ENCODE measurements at regions not wholly inside any gene's neighbourhood (a gene's known extent, or its start where the extent isn't known, plus 50 kb on each side); places are given as distances from the start of the nearest gene placed in this dataset.

DNA sequence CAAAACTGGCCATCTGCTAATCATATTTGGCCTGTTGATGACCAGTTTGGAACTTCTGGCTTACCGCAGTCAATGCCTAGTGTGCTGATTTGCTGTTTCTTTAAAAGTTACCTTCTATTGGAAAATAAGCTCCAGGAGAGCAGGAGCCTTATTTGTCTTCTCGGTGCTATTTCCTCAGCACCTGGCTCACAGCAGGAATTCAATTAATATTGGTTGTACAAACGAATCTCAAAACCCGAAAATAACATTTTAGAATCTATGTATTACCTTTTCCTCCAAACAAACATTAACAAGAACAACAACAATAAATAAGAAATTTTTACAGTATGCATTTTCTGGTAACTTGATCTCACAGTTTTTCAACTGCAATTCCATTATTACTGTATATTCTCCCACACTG is 1080.7 kb upstream of the MAP3K7 start:
- no peak overlapping the region for H3K4me3 ChIP-seq (ENCODE audit: low read length)
- no peak overlapping the region for H3K27ac ChIP-seq (ENCODE audit: low read length)
- H3K9me3 ChIP-seq (ENCODE audit: control insufficient read depth, insufficient read depth, low read length): no peaks in the 10 kb centered on the region
- DNase-seq (ENCODE audit: low read depth, low spot score): no peak
- no peaks in the 10 kb centered on the region for H3K27me3 ChIP-seq (ENCODE audit: control insufficient read depth, insufficient read depth, low read length)
- no peaks in the 10 kb centered on the region for H3K4me1 ChIP-seq (ENCODE audit: control insufficient read depth, insufficient read depth, low read length)
- WGBS (ENCODE audit: insufficient coverage, insufficient read length): 100% methylated on average over 2 of the region's 4 CpGs
- no peaks in the 10 kb centered on the region for H3K36me3 ChIP-seq (ENCODE audit: control insufficient read depth, insufficient read depth, low read length)

- Histone ChIP-seq H3K9me3 (ENCODE audit: control insufficient read depth, insufficient read depth, low read length) (no peaks in the 10 kb centered on the region), H3K27me3 (ENCODE audit: control insufficient read depth, insufficient read depth, low read length) (no peaks in the 10 kb centered on the region), H3K36me3 (ENCODE audit: control insufficient read depth, insufficient read depth, low read length) (no peaks in the 10 kb centered on the region), H3K27ac (ENCODE audit: low read length) (no peak overlapping the region), H3K4me3 (ENCODE audit: low read length) (no peak overlapping the region), H3K4me1 (ENCODE audit: control insufficient read depth, insufficient read depth, low read length) (no peaks in the 10 kb centered on the region)
- DNase-seq (ENCODE audit: low read depth, low spot score): no peak
- no CpG with 5 or more reads among the region's 2 CpGs for WGBS (ENCODE audit: insufficient coverage, insufficient read length)
Measured at GRCh38 chr6:91664327-91664959, 1077.6 kb upstream of the MAP3K7 start.

GRCh38 chr6:91660893-91661292 is 1074.0 kb upstream of the MAP3K7 start:
- DNase-seq (ENCODE audit: low read depth, low spot score): no peak
- Histone ChIP-seq H3K27ac (ENCODE audit: low read length) (no peak overlapping the region), H3K27me3 (ENCODE audit: control insufficient read depth, insufficient read depth, low read length) (no peaks in the 10 kb centered on the region), H3K4me1 (ENCODE audit: control insufficient read depth, insufficient read depth, low read length) (no peaks in the 10 kb centered on the region), H3K36me3 (ENCODE audit: control insufficient read depth, insufficient read depth, low read length) (no peaks in the 10 kb centered on the region), H3K9me3 (ENCODE audit: control insufficient read depth, insufficient read depth, low read length) (no peaks in the 10 kb centered on the region), H3K4me3 (ENCODE audit: low read length) (no peak overlapping the region)
- WGBS (ENCODE audit: insufficient coverage, insufficient read length): no CpG with 5 or more reads among the region's 1 CpG

GRCh38 chr6:91659891-91660290 is 1073.0 kb upstream of the MAP3K7 start:
- H3K27me3 ChIP-seq (ENCODE audit: control insufficient read depth, insufficient read depth, low read length): no peaks in the 10 kb centered on the region
- H3K4me3 ChIP-seq (ENCODE audit: low read length): no peak overlapping the region
- DNase-seq (ENCODE audit: low read depth, low spot score): no peak
- WGBS (ENCODE audit: insufficient coverage, insufficient read length): no CpG with 5 or more reads among the region's 1 CpG
- H3K4me1 ChIP-seq (ENCODE audit: control insufficient read depth, insufficient read depth, low read length): peaks cover 3% of the 10 kb centered on the region; the same call in 1 of the 2 replicates
- no peaks in the 10 kb centered on the region for H3K36me3 ChIP-seq (ENCODE audit: control insufficient read depth, insufficient read depth, low read length)
- no peak overlapping the region for H3K27ac ChIP-seq (ENCODE audit: low read length)
- H3K9me3 ChIP-seq (ENCODE audit: control insufficient read depth, insufficient read depth, low read length): no peaks in the 10 kb centered on the region

DNA sequence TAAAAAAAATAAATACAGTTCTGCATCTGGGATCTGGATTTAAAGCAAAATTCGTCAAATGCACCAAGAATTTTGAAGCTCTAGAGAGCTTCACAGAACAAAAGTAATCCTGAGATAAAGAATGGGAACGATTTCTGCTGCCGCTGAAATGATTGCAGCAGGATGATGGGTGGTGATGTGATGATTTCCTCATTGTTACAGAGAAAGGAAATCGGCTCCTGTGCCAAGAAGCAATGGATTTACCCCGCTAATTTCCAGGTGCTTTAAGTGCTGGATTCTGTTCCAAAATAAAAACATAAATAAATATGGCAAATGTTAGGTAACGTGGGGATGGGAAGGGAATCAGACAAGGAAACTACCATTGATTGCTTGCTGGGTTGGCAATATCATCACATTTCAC is 1067.9 kb upstream of the MAP3K7 start:
- Histone ChIP-seq H3K27me3 (ENCODE audit: control insufficient read depth, insufficient read depth, low read length) (no peaks in the 10 kb centered on the region), H3K27ac (ENCODE audit: low read length) (no peak overlapping the region), H3K9me3 (ENCODE audit: control insufficient read depth, insufficient read depth, low read length) (no peaks in the 10 kb centered on the region), H3K36me3 (ENCODE audit: control insufficient read depth, insufficient read depth, low read length) (no peaks in the 10 kb centered on the region), H3K4me3 (ENCODE audit: low read length) (no peak overlapping the region), H3K4me1 (ENCODE audit: control insufficient read depth, insufficient read depth, low read length) (peaks cover 4% of the 10 kb centered on the region; the same call in 1 of the 2 replicates)
- WGBS (ENCODE audit: insufficient coverage, insufficient read length): no CpG with 5 or more reads among the region's 6 CpGs
- no peak for DNase-seq (ENCODE audit: low read depth, low spot score)

- no peaks in the 10 kb centered on the region for H3K36me3 ChIP-seq (ENCODE audit: control insufficient read depth, insufficient read depth, low read length)
- no peaks in the 10 kb centered on the region for H3K27me3 ChIP-seq (ENCODE audit: control insufficient read depth, insufficient read depth, low read length)
- DNase-seq (ENCODE audit: low read depth, low spot score): no peak
- H3K4me3 ChIP-seq (ENCODE audit: low read length): no peak overlapping the region
- WGBS (ENCODE audit: insufficient coverage, insufficient read length): no CpG with 5 or more reads among the region's 3 CpGs
- no peaks in the 10 kb centered on the region for H3K9me3 ChIP-seq (ENCODE audit: control insufficient read depth, insufficient read depth, low read length)
- H3K4me1 ChIP-seq (ENCODE audit: control insufficient read depth, insufficient read depth, low read length): peaks cover 4% of the 10 kb centered on the region; the same call in 1 of the 2 replicates
- H3K27ac ChIP-seq (ENCODE audit: low read length): no peak overlapping the region
Measured at GRCh38 chr6:91654357-91654756, 1067.5 kb upstream of the MAP3K7 start.

DNA sequence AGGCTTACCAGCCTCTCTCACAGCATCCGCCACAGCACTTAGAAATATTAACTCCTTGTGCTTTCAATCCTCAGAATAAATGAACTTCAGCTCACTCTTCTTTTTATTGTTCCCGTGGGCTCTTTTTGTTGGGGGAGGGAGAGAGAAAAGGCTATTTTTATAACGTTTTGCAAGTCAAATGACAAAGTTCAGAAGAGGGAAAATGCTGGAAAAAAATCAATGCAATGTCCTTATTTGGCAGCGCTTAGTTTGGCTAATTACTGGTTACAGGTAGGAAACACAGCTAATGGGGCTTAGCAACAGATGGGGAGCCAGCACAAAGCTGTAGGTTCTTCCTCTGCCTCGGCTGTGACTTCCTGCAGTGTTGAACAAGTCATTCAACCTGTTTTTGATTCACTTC is 1067.0 kb upstream of the MAP3K7 start:
- peaks cover 4% of the 10 kb centered on the region; the same call in 1 of the 2 replicates for H3K4me1 ChIP-seq (ENCODE audit: control insufficient read depth, insufficient read depth, low read length)
- no peaks in the 10 kb centered on the region for H3K36me3 ChIP-seq (ENCODE audit: control insufficient read depth, insufficient read depth, low read length)
- WGBS (ENCODE audit: insufficient coverage, insufficient read length): no CpG with 5 or more reads among the region's 5 CpGs
- H3K27me3 ChIP-seq (ENCODE audit: control insufficient read depth, insufficient read depth, low read length): no peaks in the 10 kb centered on the region
- no peak overlapping the region for H3K27ac ChIP-seq (ENCODE audit: low read length)
- no peak overlapping the region for H3K4me3 ChIP-seq (ENCODE audit: low read length)
- DNase-seq (ENCODE audit: low read depth, low spot score): no peak
- no peaks in the 10 kb centered on the region for H3K9me3 ChIP-seq (ENCODE audit: control insufficient read depth, insufficient read depth, low read length)

GRCh38 chr6:91653076-91653723 is 1066.3 kb upstream of the MAP3K7 start:
- Histone ChIP-seq H3K9me3 (ENCODE audit: control insufficient read depth, insufficient read depth, low read length) (no peaks in the 10 kb centered on the region), H3K36me3 (ENCODE audit: control insufficient read depth, insufficient read depth, low read length) (no peaks in the 10 kb centered on the region), H3K4me3 (ENCODE audit: low read length) (no peak overlapping the region), H3K4me1 (ENCODE audit: control insufficient read depth, insufficient read depth, low read length) (peaks cover 4% of the 10 kb centered on the region; the same call in 1 of the 2 replicates), H3K27ac (ENCODE audit: low read length) (no peak overlapping the region), H3K27me3 (ENCODE audit: control insufficient read depth, insufficient read depth, low read length) (no peaks in the 10 kb centered on the region)
- no CpG with 5 or more reads among the region's 6 CpGs for WGBS (ENCODE audit: insufficient coverage, insufficient read length)
- DNase-seq (ENCODE audit: low read depth, low spot score): no peak

- Histone ChIP-seq H3K27me3 (ENCODE audit: control insufficient read depth, insufficient read depth, low read length) (no peaks in the 10 kb centered on the region), H3K27ac (ENCODE audit: low read length) (no peak overlapping the region), H3K9me3 (ENCODE audit: control insufficient read depth, insufficient read depth, low read length) (no peaks in the 10 kb centered on the region), H3K4me3 (ENCODE audit: low read length) (no peak overlapping the region), H3K36me3 (ENCODE audit: control insufficient read depth, insufficient read depth, low read length) (no peaks in the 10 kb centered on the region), H3K4me1 (ENCODE audit: control insufficient read depth, insufficient read depth, low read length) (no peaks in the 10 kb centered on the region)
- no CpG with 5 or more reads among the region's 1 CpG for WGBS (ENCODE audit: insufficient coverage, insufficient read length)
- DNase-seq (ENCODE audit: low read depth, low spot score): no peak
Measured at GRCh38 chr6:91646649-91647048, 1059.8 kb upstream of the MAP3K7 start.

- H3K4me1 ChIP-seq (ENCODE audit: control insufficient read depth, insufficient read depth, low read length): no peaks in the 10 kb centered on the region
- H3K4me3 ChIP-seq (ENCODE audit: low read length): no peak overlapping the region
- WGBS (ENCODE audit: insufficient coverage, insufficient read length): no CpG with 5 or more reads among the region's 2 CpGs
- no peaks in the 10 kb centered on the region for H3K27me3 ChIP-seq (ENCODE audit: control insufficient read depth, insufficient read depth, low read length)
- DNase-seq (ENCODE audit: low read depth, low spot score): no peak
- H3K36me3 ChIP-seq (ENCODE audit: control insufficient read depth, insufficient read depth, low read length): no peaks in the 10 kb centered on the region
- H3K27ac ChIP-seq (ENCODE audit: low read length): no peak overlapping the region
- no peaks in the 10 kb centered on the region for H3K9me3 ChIP-seq (ENCODE audit: control insufficient read depth, insufficient read depth, low read length)
Measured at GRCh38 chr6:91645811-91646210, 1058.9 kb upstream of the MAP3K7 start.

GRCh38 chr6:91637217-91637616 is 1050.3 kb upstream of the MAP3K7 start:
- Histone ChIP-seq H3K36me3 (ENCODE audit: control insufficient read depth, insufficient read depth, low read length) (no peaks in the 10 kb centered on the region), H3K9me3 (ENCODE audit: control insufficient read depth, insufficient read depth, low read length) (no peaks in the 10 kb centered on the region), H3K27me3 (ENCODE audit: control insufficient read depth, insufficient read depth, low read length) (no peaks in the 10 kb centered on the region), H3K27ac (ENCODE audit: low read length) (no peak overlapping the region), H3K4me3 (ENCODE audit: low read length) (no peak overlapping the region), H3K4me1 (ENCODE audit: control insufficient read depth, insufficient read depth, low read length) (peaks cover 1% of the 10 kb centered on the region; the same call in 1 of the 2 replicates)
- no CpG with 5 or more reads among the region's 1 CpG for WGBS (ENCODE audit: insufficient coverage, insufficient read length)
- no peak for DNase-seq (ENCODE audit: low read depth, low spot score)

All from iPS DF 6.9 (cell line).